HG02642 (cell line): ENCODE measurements at regions not wholly inside any gene's neighbourhood (a gene's known extent, or its start where the extent isn't known, plus 50 kb on each side); places are given as distances from the start of the nearest gene placed in this dataset.
A peak's percentile ranks its signal among the peaks of the same experiment; 100 is the strongest.

Experiments used
- ATAC-seq: cut with Tn5 transposase; IDR thresholded peaks from one replicate; pipeline ENCODE4 v1.9.1; 2021; ENCODE audit warnings: mild to moderate bottlenecking; ENCODE audit not compliant: unreplicated experiment, poor library complexity

DNA sequence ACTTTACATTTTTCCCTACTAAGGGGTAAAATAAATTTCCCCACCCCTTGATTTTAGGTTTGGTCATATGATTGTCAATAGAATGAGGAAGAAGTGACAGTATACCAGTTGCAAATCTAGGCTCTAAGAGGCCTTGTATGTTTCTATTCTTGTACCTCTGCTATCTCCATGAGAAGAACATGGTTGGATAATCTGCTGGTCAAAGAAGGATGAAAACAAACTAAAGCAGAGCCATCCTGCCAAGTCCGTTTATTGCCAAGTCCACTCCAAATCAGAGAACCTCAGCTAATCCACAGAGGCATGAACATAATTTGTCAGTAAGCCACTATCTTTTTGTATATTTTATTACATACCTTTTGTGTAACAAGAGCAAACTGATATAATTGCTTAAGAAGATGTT lies 98.0 kb downstream of the CRPPA start:
- no peak for ATAC-seq

DNA sequence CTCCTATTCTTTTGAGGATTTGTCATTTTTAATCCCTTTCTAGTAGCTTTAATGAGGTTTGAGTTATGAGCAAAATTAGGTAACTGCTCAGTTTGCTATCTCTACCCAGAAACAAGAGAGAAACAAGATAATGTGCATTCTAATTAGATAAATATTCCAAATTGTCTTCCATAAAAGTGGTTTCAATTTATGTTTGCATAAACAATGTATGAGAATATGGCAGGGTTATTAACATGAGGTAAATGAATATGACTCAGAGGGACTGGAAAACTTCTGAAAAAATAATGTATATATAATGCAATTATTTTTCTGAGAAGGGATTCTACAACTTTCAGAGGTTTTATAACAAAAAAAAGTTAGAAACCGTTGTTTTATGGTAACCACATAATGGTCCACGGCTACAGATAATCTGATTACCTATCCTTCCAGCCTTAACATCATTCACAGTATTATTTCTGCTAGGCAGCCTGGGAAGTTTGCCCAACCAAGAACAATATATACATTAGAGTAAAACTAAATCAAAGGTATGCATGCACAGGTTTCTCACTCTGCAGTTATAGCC lies 101.2 kb downstream of the CRPPA start:
- no peak for ATAC-seq

DNA sequence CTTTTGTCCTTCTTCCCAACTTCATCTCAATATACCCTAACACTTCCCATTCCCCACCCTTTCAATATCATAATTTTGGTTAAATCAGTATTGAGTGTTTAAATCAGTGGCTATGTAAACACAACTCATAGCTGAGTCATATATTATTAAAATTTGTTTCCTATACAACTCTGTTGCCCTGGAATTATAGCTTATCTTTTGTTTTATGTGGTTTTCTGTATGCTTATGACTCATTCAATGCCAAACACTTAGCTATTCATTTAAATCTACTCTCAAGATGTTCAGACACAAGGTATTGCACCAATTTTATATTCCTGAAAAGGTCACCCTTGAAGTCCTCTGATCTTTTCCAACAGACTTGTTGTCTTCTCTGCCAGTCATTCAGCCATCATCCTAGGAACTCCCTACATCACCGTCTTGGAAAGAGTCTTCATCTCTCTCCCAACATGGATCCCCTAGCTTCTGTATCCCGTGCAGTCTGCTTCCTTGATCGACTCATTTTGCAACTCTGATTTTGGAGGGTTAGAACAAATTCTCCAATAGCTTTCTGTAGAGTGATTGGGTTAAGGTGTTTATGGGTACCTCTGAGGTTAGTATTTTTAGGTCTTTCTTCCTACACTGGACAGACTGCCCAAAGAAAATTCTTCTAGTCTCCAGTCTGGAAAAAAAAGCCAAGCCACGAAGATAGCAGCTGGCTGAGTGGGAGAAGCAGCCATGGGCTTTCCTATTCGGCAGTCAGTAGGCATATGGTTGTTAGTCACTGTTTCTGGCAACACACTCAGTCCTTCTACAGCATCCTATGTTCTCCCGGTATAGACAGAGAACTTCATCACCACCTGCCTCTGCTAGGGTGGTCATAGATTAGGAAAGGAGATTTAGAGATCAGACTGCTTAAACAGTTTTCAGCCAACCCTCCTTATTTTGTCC lies 102.1 kb downstream of the CRPPA start:
- ATAC-seq: no peak

DNA sequence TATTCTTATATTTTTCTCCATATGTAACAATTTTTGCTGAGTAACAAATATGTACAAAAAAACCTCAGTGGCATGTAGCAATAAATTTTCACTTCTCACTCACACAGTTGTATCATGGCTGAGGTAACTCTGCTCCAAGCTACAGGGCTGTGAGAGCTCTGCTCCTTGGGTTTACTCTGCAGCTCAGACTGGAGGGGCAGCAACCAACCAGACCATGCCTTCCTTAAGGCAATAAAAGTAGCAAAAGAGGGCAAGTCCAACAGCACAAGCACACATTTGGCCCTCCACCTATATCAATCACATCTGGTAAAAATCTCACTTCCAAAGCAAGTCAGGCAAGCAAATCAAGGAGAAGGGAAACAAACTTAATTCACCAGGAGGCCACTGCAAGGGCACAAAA lies 102.9 kb downstream of the CRPPA start:
- ATAC-seq: no peak

DNA sequence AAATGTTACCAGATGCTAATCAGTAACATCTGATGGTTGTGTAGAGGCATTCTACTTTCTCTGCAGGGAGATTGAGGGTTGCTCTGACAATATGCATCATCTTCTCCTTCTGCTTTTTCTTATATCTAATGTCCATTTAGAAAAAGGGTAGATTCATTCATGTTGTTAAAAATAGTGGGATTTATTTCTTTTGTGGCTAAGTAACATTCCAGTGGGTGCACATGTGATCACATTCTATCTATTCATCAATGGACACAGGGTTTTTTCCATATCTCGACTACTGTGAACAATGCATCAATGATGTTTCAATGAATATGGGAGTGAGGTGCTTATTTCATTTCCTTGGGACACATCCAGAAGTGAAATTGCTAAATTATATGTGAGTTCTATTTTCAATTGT lies 103.9 kb downstream of the CRPPA start:
- ATAC-seq: no peak

DNA sequence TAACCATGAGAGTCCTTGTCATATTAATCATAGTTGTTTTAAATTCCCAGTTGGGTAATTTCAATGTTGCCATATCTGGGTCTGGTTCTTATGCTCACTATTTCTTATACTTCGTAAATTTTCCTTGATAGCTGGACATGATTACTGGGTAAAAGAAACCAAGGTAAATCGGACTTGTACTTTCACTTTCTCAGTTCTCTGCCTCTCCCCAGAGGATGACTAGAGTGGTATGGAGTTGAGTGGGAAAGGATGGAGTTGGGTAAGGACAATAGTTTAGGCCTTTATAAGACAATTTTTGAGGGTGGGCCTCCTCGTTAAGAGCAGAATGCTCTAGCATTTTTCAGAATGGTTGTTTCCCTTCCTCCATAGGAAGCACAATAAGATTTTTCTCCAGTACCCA lies 106.1 kb downstream of the CRPPA start:
- no peak for ATAC-seq

DNA sequence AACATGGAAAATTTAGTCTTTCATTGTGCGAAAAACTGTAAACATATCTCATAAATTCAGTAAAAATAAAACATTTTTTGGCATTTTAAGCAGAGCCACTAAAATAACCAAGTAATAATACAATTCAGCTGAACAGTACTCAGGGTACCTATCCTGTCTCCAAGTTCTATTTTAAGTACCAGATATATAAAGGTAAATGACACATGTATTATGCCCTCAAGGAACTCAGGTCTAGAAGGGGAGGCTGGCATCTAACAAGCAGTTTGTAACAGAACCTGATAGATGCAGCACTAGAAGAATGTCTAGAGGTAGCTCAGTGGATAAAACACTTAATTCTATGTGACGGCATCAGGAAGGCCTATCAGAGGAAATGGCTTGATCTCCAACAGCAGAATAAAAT lies 112.2 kb downstream of the CRPPA start:
- ATAC-seq: no peak

DNA sequence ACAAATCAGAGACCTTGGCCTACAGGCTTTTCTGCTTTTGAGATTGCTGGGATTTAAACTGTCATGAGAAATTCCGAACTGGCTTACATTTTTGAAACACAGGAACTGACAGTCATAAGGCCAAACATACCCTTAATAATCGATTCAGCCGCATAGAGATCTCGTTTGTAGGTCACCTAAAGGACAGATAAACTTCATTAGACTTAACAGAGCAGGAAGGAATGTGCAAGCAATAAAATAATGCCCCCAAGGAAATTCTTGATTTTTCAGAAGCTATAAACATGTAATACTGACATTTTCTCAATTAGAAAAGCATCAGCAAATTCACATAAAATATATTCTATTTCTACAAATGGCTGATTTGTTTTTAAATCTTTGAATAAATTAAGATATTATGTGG lies 120.0 kb downstream of the CRPPA start:
- no peak for ATAC-seq

DNA sequence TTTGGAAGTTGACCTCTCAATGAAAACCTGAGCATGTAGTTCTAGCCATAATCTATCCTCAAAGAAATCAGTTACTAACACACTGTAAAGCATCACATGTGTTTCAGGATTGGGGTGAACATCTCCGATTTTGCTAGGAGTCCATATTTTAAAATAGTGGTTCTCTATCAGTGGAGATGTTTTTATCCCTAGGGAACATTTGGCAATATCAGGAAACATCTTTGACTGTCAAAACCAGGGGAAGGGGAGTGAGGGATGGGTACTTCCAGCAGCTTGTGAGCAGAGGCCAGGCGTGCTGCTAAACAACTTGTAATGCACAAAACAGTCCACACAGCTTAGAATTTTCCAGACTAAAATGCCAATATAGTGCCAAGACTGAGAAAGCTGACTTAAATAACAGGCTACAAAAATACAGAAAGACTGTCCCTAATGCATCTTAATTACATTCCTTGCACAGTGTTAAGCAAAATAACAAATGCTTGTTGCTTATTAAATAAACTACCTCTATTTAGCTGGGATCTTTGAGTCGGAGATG lies 120.9 kb downstream of the CRPPA start:
- no peak for ATAC-seq

DNA sequence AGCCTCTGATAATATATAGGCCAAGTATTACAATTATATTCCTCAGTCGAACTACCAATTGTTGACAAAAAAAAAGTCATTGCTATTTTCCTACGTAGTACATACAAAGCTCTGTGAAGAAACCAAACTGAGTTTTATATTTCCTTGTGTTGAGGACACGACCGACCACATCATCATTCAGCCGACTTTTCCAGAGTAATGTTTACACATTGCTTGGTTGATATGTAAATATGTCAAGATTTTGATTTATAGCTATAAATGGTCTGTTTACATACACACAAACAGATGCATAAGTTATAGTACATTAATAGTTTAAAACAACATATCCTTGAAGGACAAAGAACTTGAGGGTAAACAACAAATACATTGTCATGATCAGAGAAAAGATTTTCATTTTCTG lies 121.5 kb downstream of the CRPPA start:
- ATAC-seq: no peak

DNA sequence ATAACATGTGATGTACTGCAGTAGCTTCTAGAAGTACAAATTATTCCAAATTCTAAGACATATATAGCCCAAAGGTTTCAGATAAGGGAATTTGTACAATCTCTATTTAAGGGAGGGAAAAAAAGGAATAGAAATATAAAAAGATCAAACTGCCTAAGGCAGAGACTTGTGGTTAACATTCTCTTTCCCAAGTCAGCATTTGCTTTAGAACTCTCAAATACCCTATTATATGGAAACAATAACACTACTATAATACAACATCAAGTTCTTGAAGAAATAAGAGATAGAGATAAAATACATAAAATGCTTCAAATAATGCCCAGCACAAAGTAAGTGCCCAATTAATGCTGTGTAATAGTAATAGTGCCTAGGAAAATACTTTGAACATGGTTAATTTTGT lies 123.1 kb downstream of the CRPPA start:
- ATAC-seq: no peak

DNA sequence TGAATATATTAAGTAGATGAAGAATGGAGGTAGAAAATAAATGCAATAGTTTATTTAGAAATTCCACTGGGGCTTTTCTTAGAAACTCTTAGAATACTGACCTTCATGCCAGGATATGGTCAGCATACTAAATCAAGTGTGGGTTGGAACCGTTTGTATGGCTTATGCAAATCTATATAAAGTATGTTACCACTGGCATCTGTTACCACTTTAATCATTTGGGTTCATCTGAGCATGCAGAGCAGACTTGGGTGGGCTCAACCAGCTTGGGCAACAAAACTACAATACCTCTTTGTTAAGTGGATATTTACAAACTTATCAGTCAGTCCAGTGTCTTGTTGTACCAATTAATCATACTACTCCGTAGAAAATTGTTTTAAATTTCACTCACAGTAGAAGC lies 125.8 kb downstream of the CRPPA start:
- no peak for ATAC-seq

DNA sequence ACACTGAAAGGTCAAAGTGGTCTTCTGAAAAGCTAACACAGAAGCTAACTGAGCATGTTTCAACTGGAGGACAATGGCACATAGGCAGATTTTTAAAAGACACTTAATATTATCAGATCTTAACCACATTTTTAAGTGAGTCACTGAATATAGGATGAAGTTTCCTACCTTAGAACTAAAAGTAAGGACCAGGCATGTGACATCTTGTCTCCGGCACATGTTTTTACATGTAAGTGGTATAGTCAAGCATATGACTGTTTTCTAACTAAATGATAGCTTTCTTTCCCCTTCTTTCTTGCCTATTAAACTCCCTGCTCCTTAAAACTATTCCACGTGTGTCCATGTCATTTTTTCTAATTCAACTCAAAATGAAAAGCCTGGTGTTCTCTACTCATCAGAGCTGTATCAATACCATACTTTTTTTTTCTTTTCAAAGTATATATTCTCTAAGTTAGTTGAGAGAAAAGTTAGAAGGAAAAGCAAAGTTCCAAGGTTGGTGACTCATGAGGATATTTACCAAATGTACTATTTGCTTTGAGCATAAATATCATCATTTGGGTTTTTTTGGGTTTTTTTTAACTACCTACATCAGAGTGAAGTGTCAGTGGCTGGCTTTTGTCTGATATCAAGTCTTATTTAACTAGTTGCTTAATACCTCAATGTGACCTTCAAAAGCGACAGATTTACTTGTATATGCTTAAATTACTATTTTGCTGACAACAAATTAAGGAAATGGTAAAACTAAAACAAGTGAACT lies 127.5 kb downstream of the CRPPA start:
- no peak for ATAC-seq

DNA sequence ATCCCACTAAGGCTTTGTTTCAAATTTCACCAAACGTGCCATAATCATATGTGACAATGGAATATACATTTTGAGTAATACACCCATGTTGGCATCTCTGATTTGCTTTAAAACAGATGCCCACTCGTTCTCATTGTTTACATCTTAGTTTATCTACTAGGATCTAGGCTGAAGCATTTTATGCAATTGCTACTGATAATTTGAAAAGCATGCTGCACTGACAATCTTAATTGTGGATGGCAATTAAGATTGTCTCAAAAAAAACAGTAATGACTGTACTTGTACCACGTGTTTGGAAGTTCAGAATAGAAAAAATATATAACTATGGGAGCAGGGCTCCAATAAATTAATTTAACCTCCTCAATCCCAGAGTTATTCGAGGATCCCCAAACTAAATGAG lies 136.8 kb downstream of the CRPPA start:
- no peak for ATAC-seq

DNA sequence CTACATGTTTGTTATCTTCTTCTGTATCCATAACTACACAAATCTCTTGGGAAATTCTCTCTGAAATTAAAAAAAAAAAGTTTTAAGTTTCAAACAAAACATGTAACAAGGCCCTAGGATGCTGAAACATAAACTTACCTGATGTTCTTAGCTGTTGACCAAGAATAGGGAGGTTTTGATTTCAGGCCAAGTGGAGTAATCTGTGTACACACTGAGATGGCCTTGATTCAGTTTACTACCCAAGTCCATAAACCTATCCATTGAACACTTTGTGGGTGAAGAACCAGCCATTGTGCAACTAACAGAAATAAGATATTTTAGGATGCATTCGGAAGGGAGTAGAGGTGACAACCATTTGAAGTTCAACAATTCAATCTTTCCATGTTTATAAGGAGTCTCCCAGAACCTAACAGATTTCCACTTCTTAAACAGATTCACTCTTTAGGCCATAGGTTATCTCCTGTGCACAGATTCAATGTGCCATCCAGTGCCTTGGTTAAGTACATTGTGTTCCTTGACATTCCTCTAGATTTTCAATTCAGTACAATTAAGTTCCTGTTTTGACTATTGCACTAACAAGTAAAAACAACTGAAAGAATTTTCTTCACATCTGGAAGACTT lies 143.1 kb downstream of the CRPPA start:
- no peak for ATAC-seq

DNA sequence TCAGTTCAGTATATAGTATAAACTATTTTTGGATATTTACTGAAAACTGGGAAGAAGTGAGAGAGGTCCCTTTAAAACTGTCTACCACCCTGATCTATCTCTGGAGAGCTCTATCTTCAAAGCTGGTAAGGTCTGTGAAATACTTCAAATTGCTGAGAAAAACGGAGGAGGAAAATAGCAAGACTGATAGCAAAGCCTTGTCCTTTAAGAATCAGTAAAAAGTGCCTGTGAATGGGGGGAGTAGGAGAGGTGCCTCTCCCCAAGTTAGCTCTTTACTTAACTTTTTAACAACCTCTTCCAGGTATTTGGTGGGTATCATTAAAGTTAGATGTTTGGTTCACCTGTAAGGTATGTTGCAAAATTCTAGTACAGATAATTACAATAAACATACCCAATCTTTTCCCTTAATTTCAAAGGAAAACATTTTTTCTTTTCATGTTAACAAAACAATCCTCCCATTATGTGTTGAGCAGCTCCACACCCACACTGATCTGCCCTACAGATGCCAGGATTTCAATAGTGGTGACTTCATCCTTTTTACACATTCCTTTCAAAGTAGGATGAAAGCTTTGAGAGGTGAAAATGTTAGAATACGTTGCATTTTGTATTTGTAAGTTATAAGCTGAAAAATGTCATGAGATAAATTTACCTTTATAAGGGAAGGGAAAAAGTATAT lies 149.2 kb downstream of the CRPPA start:
- ATAC-seq: no peak

DNA sequence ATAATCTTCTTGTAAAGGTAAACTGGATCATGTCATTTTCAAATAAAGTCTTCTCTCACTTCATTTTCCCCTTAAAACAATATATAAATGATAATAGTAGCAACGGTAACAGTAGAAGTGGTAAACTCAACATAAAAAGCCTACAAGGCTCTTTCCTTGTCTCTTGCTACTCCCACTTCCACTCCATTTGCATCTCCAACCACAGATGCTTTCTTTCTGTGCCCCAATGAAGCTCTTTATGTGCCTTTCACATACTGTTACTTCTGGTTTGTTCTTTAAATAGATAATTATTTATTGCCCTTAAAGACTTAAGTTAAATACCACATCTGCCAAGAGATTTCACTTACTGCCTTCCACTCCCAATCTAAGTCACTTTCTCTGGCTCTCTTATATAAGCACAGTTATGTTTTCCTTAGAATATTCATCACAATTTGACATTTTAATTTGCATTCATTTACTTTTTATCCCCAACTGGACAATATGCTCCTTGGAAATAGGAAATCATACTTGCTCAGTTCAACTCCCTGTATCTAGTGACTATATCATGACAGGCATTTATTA lies 149.9 kb downstream of the CRPPA start:
- ATAC-seq: peak; percentile 53

DNA sequence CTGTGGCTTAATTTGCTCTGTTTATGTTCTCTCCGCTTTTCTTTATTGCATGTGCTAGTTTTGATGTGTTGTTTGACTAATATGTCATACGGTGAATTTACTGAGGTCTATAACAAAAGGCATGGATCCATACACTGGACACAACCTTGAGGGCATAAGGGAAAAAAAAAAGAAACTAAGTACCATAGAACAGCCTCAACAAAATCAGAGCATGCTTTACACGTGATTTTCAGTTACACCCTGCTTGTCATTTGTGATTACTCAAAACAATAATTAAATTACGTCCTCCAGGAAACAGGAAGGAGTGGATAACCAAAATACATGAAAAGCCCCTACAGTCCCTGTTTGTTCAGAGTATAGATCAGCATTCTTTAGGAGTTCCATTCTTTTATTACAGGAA lies 150.5 kb downstream of the CRPPA start:
- no peak for ATAC-seq

DNA sequence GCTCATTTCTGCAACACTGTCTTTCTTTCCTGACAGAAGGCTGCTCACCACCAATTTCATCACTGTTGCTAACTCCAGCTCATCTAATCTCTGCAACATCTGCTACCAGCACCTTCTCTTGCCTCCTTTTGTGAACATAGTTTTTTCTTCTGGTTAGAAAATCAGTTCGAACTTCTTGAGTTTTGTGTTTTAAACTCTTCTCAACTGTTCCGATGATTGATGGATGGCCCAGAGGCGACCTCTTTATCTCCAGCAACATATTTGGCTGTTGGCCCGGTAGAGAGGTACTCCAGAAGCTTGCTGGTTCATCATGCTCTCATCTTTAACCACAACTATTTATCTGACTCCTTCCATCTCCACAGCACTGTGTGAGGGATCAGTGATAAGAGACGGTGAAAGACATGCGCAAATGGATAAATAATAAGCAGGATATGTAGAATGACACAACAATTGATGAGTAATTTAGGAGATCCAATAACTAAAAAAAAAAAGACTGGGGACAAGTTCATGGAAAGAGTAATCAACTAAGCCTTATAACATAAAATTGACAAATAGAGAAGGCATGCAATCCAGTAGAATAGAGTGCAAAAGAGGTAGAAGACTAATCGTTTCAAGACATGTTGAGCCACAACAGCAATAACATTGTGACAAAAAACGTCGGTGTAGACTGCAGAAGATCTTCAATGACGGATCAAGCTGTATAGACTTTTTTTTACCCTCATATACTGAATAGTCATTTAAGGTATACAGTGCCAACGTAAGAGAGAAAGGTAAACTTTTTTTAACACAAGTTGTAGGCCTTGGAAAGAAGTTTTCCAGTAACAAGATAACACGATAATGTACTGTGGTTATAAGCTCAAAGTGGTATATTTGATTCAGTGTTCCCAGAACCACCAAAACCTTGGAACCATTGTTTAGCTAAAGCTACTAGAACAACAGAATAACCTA lies 152.2 kb downstream of the CRPPA start:
- no peak for ATAC-seq
